NCI-H748 (cell line): ENCODE measurements at regions not wholly inside any gene's neighbourhood (a gene's known extent, or its start where the extent isn't known, plus 50 kb on each side); places are given as distances from the start of the nearest gene placed in this dataset.

Source experiments
- DNase-seq: peaks from one replicate; lab custom pipeline; 2025; ENCODE audit not compliant: unreplicated experiment; lab: John Stamatoyannopoulos, UW

- no peak for DNase-seq
Observed at GRCh38 chr12:67893022-67893580, 96.1 kb upstream of the IFNG-AS1 start.

- peak; percentile 15 for DNase-seq
Observed at GRCh38 chr12:67900418-67900817, 88.8 kb upstream of the IFNG-AS1 start.

GRCh38 chr12:67909091-67909531 lies 80.1 kb upstream of the IFNG-AS1 start:
- no peak for DNase-seq

GRCh38 chr12:67909681-67910080 lies 79.6 kb upstream of the IFNG-AS1 start:
- no peak for DNase-seq

GRCh38 chr12:67910360-67911274 lies 78.6 kb upstream of the IFNG-AS1 start:
- DNase-seq, result peak; percentile 51

GRCh38 chr12:67911275-67911600 lies 78.0 kb upstream of the IFNG-AS1 start:
- no peak for DNase-seq

GRCh38 chr12:67911789-67912188 lies 77.5 kb upstream of the IFNG-AS1 start:
- no peak for DNase-seq

GRCh38 chr12:67915335-67915851 lies 73.9 kb upstream of the IFNG-AS1 start:
- peak; percentile 54 for DNase-seq

GRCh38 chr12:67916266-67916970 lies 72.8 kb upstream of the IFNG-AS1 start:
- DNase-seq, result no peak

- DNase-seq, result no peak
Observed at GRCh38 chr12:67917811-67918210, 71.4 kb upstream of the IFNG-AS1 start.

GRCh38 chr12:67918441-67918840 lies 70.8 kb upstream of the IFNG-AS1 start:
- DNase-seq, result no peak

- no peak for DNase-seq
Observed at GRCh38 chr12:67919406-67919805, 69.8 kb upstream of the IFNG-AS1 start.

GRCh38 chr12:67920413-67920812 lies 68.8 kb upstream of the IFNG-AS1 start:
- DNase-seq, result no peak

GRCh38 chr12:67921286-67921685 lies 68.0 kb upstream of the IFNG-AS1 start:
- DNase-seq, result no peak

GRCh38 chr12:67922245-67922644 lies 67.0 kb upstream of the IFNG-AS1 start:
- no peak for DNase-seq

GRCh38 chr12:67925077-67925476 lies 64.2 kb upstream of the IFNG-AS1 start:
- DNase-seq, result no peak

- no peak for DNase-seq
Observed at GRCh38 chr12:67925552-67925951, 63.7 kb upstream of the IFNG-AS1 start.

- no peak for DNase-seq
Observed at GRCh38 chr12:67926063-67926462, 63.2 kb upstream of the IFNG-AS1 start.

GRCh38 chr12:67927324-67927723 lies 61.9 kb upstream of the IFNG-AS1 start:
- DNase-seq, result no peak

GRCh38 chr12:67927815-67928214 lies 61.4 kb upstream of the IFNG-AS1 start:
- DNase-seq, result no peak

- DNase-seq, result no peak
Observed at GRCh38 chr12:67928621-67929383, 60.4 kb upstream of the IFNG-AS1 start.
